ENCODE measurements at regions not wholly inside any gene's neighbourhood (a gene's known extent, or its start where the extent isn't known, plus 50 kb on each side); places are given as distances from the start of the nearest gene placed in this dataset.

DNA sequence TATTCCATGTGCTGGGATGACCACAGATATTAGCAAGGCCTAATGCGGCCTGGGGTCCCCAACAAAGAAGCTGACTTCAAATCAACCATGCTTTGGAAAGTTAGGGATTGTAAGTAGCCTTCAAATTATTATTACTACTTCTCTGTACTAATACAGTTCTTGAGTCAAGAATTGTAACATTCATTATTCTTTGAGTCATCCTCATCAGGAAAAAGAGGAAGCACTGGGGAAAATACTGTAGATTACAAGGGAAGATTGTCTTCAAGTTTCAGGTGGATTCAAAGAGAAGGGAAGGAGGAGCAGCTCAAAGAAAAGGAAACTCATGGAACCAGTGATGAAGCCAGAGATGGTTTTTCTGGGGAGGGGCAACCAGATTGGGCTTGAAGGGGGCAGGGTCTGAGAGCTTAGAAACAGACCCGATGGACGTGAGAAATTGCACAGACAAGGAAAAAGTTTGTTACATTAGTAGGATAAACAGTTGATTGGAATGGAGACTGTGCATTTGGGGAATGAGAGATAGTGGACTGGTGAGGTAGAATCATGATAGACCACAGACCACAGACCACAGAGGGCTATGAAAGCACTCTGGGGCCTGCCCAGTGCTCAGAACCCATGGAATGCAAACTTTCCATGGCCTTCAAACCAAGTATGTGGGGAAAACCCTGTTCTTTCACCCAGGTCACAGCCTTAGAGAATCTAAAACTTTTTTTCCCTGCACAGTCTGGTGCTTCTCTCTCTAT, 209.9 kb downstream of the ZNF365 start:
- Histone ChIP-seq H3K4me2 (ENCODE audit: low read depth, low read length) (no peak overlapping the region), H3K36me3 (replicated peaks; ENCODE audit: insufficient read depth, low read length) (no peaks in the 10 kb centered on the region), H2AFZ (ENCODE audit: low read length) (no peak overlapping the region), H3K27me3 (replicated peaks; ENCODE audit: insufficient read depth, low read length) (no peaks in the 10 kb centered on the region), H3K9me2 (replicated peaks; ENCODE audit: insufficient read depth, low read length) (no peaks in the 10 kb centered on the region), H3K79me2 (ENCODE audit: low read length) (no peaks in the 10 kb centered on the region), H3K9me3 (replicated peaks; ENCODE audit: insufficient read depth, low read length) (no peaks in the 10 kb centered on the region), H3K9ac (ENCODE audit: low read length) (no peak overlapping the region), H3F3A (ENCODE audit: insufficient read depth, low read length) (no peaks in the 10 kb centered on the region), H3K4me3 (ENCODE audit: low read length) (no peak overlapping the region), H3K27ac (ENCODE audit: low read length) (no peak overlapping the region), H4K20me1 (ENCODE audit: insufficient read depth, low read length) (no peaks in the 10 kb centered on the region), H3K4me1 (ENCODE audit: low read length) (no peaks in the 10 kb centered on the region)
- no peak for DNase-seq
- TF ChIP-seq EZH2 (optimal IDR thresholded peaks at IDR 0.05; ENCODE audit: low read depth, low read length) (no peak), EZH2phosphoT487 (IDR thresholded peaks at IDR 0.05; ENCODE audit: low read length) (no peak)
- TF ChIP-seq, protein P1, sequence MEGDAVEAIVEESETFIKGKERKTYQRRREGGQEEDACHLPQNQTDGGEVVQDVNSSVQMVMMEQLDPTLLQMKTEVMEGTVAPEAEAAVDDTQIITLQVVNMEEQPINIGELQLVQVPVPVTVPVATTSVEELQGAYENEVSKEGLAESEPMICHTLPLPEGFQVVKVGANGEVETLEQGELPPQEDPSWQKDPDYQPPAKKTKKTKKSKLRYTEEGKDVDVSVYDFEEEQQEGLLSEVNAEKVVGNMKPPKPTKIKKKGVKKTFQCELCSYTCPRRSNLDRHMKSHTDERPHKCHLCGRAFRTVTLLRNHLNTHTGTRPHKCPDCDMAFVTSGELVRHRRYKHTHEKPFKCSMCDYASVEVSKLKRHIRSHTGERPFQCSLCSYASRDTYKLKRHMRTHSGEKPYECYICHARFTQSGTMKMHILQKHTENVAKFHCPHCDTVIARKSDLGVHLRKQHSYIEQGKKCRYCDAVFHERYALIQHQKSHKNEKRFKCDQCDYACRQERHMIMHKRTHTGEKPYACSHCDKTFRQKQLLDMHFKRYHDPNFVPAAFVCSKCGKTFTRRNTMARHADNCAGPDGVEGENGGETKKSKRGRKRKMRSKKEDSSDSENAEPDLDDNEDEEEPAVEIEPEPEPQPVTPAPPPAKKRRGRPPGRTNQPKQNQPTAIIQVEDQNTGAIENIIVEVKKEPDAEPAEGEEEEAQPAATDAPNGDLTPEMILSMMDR (IDR thresholded peaks at IDR 0.05; ENCODE audit: low read length): no peak

DNA sequence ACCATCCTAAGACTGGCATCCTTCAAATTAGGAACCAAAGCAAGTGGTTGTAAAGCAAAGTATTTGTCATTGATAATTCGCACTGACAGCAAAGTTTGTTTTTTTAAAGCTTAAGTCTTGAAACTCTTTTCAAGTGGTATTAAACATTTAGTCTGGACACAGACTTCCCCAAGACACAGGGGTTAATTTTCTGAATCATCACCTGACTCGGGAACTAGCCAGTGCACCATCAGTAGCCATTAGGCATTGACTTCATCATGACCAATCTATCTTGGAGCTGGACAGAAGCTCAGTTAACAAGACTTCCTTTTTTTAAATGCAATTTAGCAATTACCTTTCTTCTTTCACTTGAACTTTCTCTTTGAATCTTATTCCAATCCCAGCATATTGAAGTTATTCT, 210.6 kb downstream of the ZNF365 start:
- Histone ChIP-seq H3K4me1 (ENCODE audit: low read length) (no peaks in the 10 kb centered on the region), H3K9me3 (replicated peaks; ENCODE audit: insufficient read depth, low read length) (no peaks in the 10 kb centered on the region), H3K27me3 (replicated peaks; ENCODE audit: insufficient read depth, low read length) (no peaks in the 10 kb centered on the region), H2AFZ (ENCODE audit: low read length) (no peak overlapping the region), H3K9me2 (replicated peaks; ENCODE audit: insufficient read depth, low read length) (no peaks in the 10 kb centered on the region), H3K9ac (ENCODE audit: low read length) (no peak overlapping the region), H4K20me1 (ENCODE audit: insufficient read depth, low read length) (no peaks in the 10 kb centered on the region), H3K79me2 (ENCODE audit: low read length) (no peaks in the 10 kb centered on the region), H3K4me3 (ENCODE audit: low read length) (no peak overlapping the region), H3F3A (ENCODE audit: insufficient read depth, low read length) (no peaks in the 10 kb centered on the region), H3K27ac (ENCODE audit: low read length) (no peak overlapping the region), H3K4me2 (ENCODE audit: low read depth, low read length) (no peak overlapping the region), H3K36me3 (replicated peaks; ENCODE audit: insufficient read depth, low read length) (no peaks in the 10 kb centered on the region)
- no peak for TF ChIP-seq EZH2phosphoT487 (IDR thresholded peaks at IDR 0.05; ENCODE audit: low read length)
- TF ChIP-seq, protein P1 (IDR thresholded peaks at IDR 0.05; ENCODE audit: low read length): no peak
- no peak for TF ChIP-seq EZH2 (optimal IDR thresholded peaks at IDR 0.05; ENCODE audit: low read depth, low read length)
- no peak for DNase-seq

DNA sequence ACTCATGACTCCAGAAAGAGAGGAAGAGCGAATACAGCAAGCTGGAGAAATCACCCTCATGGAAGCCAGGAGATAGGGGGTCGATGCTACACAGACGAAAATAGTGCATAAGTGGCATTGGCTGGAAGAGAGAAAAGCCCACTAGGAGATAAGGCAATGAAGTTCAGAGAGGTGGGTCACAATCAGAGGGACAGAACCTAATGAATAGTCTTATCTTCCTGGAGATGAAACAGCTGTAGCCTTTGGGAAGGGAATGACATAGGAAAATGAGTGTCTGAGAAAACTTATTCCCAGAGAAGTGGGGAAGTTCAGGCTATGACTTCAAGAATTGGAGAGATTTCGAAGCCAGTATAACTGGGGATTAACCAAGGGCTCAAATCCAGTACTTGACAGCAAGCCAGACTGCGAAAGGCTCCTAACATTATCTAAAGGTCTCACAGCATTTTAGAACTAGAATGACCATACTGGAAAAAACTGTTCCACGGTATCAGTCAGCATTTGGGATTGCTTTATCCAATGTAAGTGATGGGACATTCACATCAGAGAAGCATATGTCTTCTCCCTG, 211.1 kb downstream of the ZNF365 start:
- Histone ChIP-seq H3K27me3 (replicated peaks; ENCODE audit: insufficient read depth, low read length) (no peaks in the 10 kb centered on the region), H3F3A (ENCODE audit: insufficient read depth, low read length) (no peaks in the 10 kb centered on the region), H3K9me3 (replicated peaks; ENCODE audit: insufficient read depth, low read length) (no peaks in the 10 kb centered on the region), H3K79me2 (ENCODE audit: low read length) (no peaks in the 10 kb centered on the region), H3K9me2 (replicated peaks; ENCODE audit: insufficient read depth, low read length) (no peaks in the 10 kb centered on the region), H3K4me1 (ENCODE audit: low read length) (no peaks in the 10 kb centered on the region), H3K4me3 (ENCODE audit: low read length) (no peak overlapping the region), H4K20me1 (ENCODE audit: insufficient read depth, low read length) (no peaks in the 10 kb centered on the region), H2AFZ (ENCODE audit: low read length) (no peak overlapping the region), H3K9ac (ENCODE audit: low read length) (no peak overlapping the region), H3K36me3 (replicated peaks; ENCODE audit: insufficient read depth, low read length) (no peaks in the 10 kb centered on the region), H3K4me2 (ENCODE audit: low read depth, low read length) (no peak overlapping the region), H3K27ac (ENCODE audit: low read length) (no peak overlapping the region)
- no peak for DNase-seq
- TF ChIP-seq EZH2 (optimal IDR thresholded peaks at IDR 0.05; ENCODE audit: low read depth, low read length): no peak

DNA sequence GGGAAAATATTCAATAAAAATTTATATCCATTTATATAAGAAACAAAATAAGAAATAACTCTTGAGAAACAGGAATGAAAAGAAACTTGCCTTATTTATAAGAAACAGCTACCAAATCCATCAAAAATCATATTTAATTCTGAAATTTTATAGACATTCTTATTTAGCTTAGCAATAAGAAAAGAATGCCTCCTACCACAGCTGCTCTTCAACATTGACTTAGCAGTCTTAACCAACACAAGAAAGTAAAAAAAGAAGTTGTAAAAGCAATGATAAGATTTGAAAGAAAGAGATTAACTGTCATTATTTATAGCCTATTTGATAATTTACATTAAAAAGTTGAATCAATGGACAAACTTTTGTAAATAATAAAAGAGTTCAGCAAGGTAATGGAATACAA, 212.8 kb downstream of the ZNF365 start:
- Histone ChIP-seq H3K36me3 (replicated peaks; ENCODE audit: insufficient read depth, low read length) (no peaks in the 10 kb centered on the region), H3K27ac (ENCODE audit: low read length) (no peak overlapping the region), H3K27me3 (replicated peaks; ENCODE audit: insufficient read depth, low read length) (no peaks in the 10 kb centered on the region), H4K20me1 (ENCODE audit: insufficient read depth, low read length) (no peaks in the 10 kb centered on the region), H3K4me1 (ENCODE audit: low read length) (no peaks in the 10 kb centered on the region), H2AFZ (ENCODE audit: low read length) (no peak overlapping the region), H3F3A (ENCODE audit: insufficient read depth, low read length) (no peaks in the 10 kb centered on the region), H3K9me2 (replicated peaks; ENCODE audit: insufficient read depth, low read length) (no peaks in the 10 kb centered on the region), H3K9ac (ENCODE audit: low read length) (no peak overlapping the region), H3K9me3 (replicated peaks; ENCODE audit: insufficient read depth, low read length) (no peaks in the 10 kb centered on the region), H3K4me3 (ENCODE audit: low read length) (no peak overlapping the region), H3K4me2 (ENCODE audit: low read depth, low read length) (no peak overlapping the region), H3K79me2 (ENCODE audit: low read length) (no peaks in the 10 kb centered on the region)
- TF ChIP-seq, protein P1 (IDR thresholded peaks at IDR 0.05; ENCODE audit: low read length): no peak
- no peak for TF ChIP-seq EZH2 (optimal IDR thresholded peaks at IDR 0.05; ENCODE audit: low read depth, low read length)
- no peak for TF ChIP-seq EZH2phosphoT487 (IDR thresholded peaks at IDR 0.05; ENCODE audit: low read length)
- DNase-seq: no peak

Data from MM.1S (cell line).